Inflammatory macrophage treated with lipopolysaccharide for 1 hour (primary cell): ENCODE measurements at regions not wholly inside any gene's neighbourhood (a gene's known extent, or its start where the extent isn't known, plus 50 kb on each side); places are given as distances from the start of the nearest gene placed in this dataset.

Experiments used
- DNase-seq, 2 donors: peaks; one replicate each; pipeline ENCODE4 v3.0.0-alpha.2; 2020 to 2022

- DNase-seq: no peak
Observed at GRCh38 chr13:39981056-39981455, 325.6 kb downstream of the COG6 start.

- DNase-seq: no peak
Observed at GRCh38 chr13:39982745-39983144, 327.3 kb downstream of the COG6 start.

DNA sequence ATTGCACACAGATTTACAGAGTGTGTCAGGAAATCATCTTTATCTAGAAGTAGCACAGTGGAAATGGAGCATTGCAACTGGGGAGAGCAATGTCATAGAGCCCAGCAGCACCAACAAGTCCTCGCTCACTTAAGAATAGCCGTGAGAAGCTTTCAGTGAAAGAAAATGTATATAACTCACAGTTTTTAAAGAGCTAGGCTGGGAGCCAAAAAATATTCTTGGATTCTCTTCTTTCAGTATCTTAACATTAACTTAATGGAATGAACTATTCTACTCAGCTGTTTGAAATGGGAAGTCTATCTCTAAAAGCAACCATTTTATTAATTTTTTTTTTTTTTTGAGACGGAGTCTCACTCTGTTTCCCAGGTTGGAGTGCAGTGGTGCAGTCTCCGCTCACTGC, 329.6 kb downstream of the COG6 start:
- DNase-seq: no peak

- no peak for DNase-seq
Observed at GRCh38 chr13:39988351-39988750, 332.9 kb downstream of the COG6 start.

DNA sequence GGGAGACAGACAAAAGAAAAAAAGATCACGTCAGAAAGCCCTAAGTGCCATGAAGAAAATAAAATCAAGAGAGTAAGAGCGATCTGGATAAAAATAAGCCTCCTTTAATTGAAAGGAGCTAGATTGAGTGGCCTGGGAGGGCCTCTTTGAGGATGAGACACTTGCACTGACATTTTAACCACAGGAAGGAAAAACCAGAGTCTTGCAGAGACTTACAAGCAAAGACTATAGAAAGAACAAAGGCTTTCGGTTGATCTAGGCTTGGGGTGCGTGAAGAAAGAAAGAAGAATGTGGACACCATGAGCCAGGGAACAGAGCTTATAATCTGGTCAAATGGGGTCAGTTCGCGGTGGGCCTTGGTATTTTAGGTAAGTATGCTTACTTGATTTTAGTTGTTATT, 342.7 kb downstream of the COG6 start:
- no peak for DNase-seq

- no peak for DNase-seq
Observed at GRCh38 chr13:40002016-40002415, 346.6 kb downstream of the COG6 start.

- no peak for DNase-seq
Observed at GRCh38 chr13:40013554-40013953, 358.1 kb downstream of the COG6 start.

- no peak for DNase-seq
Observed at GRCh38 chr13:40016953-40017660, 361.6 kb downstream of the COG6 start.

DNA sequence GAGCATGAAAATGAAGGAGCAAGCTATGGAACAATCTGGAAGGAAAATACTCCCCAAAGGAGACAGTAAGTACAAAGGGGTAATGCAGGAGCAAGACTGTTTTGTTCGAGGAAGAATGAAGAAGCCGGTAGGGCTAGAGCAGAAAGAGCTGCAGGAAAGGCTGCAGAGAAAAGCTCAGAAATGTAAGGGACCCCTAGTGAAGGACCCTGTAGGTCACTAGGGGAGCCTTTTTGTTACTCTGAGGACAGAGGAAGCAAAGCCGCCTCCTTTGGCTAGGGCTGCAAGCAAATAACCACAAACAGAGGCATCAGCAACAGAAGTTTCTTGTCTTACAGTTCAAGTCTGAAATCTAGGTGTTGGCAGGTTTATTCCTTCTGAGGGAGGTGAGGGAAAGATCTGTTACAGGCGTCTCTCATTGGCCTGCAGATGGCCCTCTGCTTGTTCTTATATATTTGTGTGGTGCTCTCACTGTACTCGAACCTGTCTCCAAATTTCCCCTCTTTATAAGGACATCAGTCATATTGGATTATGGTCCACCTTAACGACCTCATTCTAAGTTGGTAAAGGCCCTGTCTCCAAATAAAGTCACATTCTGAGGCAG, 362.3 kb downstream of the COG6 start:
- no peak for DNase-seq

DNA sequence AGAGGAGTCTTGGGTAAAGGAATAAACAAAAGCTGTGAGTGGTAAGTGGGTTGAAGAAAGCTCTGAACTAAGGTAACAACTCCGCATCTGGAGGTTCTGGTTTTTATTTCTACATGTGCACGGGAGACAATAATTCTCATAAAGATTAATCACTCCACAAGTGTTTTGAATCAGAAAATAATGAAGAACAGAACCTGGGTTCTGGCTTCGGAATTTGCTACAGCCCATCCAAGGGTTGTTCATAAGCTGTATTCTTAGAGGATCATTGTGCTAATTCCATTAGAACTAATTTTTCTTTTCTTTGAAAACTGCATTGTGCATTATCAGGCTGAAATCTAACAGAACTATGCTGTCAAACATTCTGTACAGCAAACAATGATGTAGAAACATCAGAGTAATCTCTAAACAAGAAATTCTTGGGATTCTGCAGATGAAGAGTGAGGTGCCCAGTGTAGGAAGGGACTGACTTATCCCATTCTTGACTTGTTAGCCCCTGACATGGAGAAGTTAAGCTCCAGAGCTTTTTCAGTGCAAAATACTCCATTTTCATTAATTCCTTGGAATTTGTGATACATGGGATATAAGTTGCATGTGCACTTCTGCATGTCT, 368.2 kb downstream of the COG6 start:
- DNase-seq: no peak

- DNase-seq: no peak
Observed at GRCh38 chr13:40024204-40024966, 368.9 kb downstream of the COG6 start.

DNA sequence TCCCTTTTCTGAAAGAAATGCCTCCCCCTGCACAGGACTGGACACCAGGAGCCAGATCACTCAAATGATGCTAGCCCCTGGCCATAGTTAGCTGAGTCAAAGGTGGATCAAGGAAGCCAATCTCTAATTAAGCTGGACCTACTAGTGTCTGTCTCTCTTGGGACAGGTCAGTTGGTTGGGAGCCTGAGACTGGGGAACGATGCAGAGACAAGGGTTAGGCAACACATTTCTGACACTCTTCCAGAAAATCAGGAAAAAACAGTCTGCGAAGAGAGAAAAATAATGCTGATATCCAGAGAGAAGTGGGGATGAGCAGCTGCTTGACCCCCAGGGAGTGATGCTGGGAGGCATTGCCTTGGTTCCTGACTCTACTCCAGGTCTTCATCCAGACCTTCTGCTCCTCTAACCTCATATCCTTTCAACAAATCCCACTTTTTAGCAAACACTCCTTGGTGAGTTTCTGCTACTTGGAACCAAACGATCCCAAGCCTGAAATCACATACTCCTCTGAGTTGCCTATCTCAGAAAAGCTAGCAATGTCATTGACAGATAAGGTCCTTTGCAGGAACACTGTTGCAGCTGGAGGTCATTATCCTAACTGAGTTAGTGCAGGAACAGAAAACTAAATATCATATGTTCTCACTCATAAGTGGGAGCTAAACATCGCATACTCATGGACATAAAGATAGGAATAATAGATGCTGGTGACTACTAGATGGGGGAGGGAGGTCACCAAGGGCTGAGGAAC, 369.7 kb downstream of the COG6 start:
- no peak for DNase-seq

DNA sequence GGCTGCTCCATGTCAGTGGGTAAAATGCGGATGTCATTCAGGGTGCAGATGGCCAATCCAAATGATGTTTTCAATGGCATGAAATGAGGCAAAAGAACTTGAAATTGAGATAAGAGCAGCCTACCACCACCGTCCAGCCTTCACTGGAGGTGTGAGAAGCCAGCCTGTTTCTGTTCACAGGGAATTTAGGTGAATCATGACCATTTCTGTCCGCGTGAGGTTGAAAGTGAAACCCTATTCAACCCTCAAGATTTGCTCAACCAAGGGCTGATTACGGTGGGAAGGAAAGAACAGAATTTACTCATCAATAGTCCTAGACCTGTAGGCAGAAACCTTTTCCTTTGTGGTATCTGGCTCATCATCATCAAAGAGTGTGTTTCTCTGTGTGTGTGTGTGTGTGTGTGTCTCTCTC, 370.7 kb downstream of the COG6 start:
- DNase-seq: peak in 1 of 2 donors; percentile 2

DNA sequence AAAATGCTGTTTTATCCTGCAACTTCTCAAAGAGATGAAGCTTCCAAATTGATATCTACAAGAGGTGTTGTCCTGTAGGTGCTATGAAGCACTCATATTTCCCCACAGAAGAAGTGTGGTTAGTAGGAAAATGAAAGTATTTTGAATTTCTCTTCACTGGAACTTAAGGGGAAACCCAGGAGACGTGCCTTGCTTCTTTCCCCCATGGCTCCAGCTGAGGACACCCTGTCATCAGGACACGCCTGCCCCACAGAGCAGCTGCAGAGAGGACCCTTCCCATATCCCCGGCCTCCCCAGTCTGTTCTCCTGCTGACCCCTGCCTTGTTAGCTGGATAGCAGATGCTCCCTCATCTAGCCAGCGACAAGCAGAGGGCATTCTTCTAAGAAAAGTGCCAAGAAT, 371.3 kb downstream of the COG6 start:
- DNase-seq: no peak

DNA sequence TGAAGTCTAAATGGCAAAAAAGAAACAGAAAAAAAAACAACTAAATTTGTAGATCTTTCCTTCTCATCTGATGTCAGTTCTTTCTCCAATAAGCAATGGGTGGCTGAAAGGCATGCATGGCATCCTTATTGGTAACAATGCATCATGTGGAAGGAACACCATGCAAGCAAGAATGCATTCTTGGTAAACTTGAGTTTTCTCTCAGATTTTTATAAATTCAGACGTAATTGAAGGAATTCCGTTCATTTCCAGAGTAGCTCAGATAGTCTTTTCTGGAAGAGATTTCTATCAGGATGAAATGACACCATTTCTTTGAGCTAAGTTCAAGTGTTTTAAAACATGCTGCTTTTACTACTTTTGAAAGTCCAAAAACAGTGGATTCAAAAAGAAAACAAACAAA, 373.0 kb downstream of the COG6 start:
- DNase-seq: no peak

GRCh38 chr13:40031031-40031430, 375.6 kb downstream of the COG6 start:
- DNase-seq: no peak

DNA sequence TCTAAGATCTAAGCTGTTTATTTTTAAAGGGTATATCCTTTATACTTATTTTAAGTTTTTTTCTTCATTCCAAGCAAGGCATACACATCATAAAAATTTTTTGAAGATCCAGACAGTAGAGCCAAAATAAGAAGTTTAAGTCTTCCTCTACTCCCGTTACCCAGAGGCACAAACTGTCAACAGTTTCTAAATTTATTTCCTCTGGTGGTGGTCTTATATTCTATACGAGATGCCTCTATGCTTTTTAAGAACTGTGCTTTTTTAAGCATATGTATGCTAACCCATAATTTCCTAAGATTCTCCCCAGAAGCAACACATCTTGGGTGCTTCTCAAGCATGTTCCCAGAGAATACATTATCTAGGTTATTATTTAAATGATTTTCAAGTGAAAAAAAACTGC, 383.6 kb downstream of the COG6 start:
- no peak for DNase-seq

- no peak for DNase-seq
Observed at GRCh38 chr13:40042991-40043390, 387.5 kb downstream of the COG6 start.

- no peak for DNase-seq
Observed at GRCh38 chr13:40043764-40044163, 388.3 kb downstream of the COG6 start.

GRCh38 chr13:40047322-40047771, 391.9 kb downstream of the COG6 start:
- DNase-seq: no peak

- no peak for DNase-seq
Observed at GRCh38 chr13:40048551-40048950, 393.1 kb downstream of the COG6 start.

DNA sequence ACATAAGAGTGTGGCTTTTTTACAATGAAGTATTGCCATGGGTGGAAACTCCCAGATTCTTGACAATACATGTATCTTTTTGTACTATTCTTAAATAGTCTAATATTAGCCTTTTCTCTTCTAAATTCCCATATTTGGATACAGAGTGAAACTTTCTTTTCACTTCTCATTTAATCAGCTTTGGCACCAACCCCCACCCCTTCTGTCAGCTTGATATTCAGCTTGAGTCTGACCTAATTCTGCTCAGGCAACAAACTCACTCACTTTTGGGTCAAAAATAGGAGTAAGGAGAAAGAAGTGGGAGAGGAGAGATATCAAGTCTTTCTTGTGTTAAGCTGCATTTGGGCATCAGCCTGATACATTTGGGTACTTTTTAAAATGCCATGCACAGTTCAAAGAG, 397.5 kb downstream of the COG6 start:
- no peak for DNase-seq

GRCh38 chr13:40053401-40053800, 397.9 kb downstream of the COG6 start:
- DNase-seq: no peak
